ENCODE measurements at regions not wholly inside any gene's neighbourhood (a gene's known extent, or its start where the extent isn't known, plus 50 kb on each side); places are given as distances from the start of the nearest gene placed in this dataset.

DNA sequence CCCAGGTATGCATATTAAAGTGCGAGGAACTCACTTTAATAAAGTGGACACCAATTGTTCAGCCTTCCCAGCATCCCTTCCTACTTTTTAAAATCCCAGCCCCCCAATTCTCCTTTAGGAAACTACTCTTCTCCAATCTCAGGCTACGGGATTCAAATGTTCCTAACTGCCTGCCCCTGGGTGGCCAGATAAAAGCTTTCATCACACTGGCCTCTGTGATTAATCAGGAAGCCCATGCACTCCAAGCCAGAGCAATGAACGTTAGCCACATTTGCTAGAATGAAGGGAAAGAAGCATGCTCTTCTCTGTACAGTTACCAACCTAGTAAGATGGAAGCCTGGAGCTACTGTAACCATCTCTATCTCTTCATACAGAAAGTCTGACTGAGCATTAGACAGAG is 250.3 kb upstream of the UBE2E2 start:
- no peak for TF ChIP-seq POLR2A (IDR thresholded peaks at IDR 0.05)
- TF ChIP-seq EP300 (IDR thresholded peaks at IDR 0.05), result no peak
- TF ChIP-seq, protein P1, sequence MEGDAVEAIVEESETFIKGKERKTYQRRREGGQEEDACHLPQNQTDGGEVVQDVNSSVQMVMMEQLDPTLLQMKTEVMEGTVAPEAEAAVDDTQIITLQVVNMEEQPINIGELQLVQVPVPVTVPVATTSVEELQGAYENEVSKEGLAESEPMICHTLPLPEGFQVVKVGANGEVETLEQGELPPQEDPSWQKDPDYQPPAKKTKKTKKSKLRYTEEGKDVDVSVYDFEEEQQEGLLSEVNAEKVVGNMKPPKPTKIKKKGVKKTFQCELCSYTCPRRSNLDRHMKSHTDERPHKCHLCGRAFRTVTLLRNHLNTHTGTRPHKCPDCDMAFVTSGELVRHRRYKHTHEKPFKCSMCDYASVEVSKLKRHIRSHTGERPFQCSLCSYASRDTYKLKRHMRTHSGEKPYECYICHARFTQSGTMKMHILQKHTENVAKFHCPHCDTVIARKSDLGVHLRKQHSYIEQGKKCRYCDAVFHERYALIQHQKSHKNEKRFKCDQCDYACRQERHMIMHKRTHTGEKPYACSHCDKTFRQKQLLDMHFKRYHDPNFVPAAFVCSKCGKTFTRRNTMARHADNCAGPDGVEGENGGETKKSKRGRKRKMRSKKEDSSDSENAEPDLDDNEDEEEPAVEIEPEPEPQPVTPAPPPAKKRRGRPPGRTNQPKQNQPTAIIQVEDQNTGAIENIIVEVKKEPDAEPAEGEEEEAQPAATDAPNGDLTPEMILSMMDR (IDR thresholded peaks at IDR 0.05), result no peak
- no peaks in the 10 kb centered on the region for H3K27me3 ChIP-seq
- H3K9me3 ChIP-seq, result peaks cover 0 to 4% (median 0%) of the 10 kb centered on the region in 4 donors
- peaks cover 0 to 19% (median 0%) of the 10 kb centered on the region in 4 donors for H3K4me1 ChIP-seq
- no peak overlapping the region for H3K27ac ChIP-seq
- H3K4me3 ChIP-seq, result no peak overlapping the region
- WGBS, 2 donors, result 71 to 81% methylated on average over 3 of the region's 3 CpGs
- H3K36me3 ChIP-seq, result no peaks in the 10 kb centered on the region
- DNase-seq (ENCODE audit: low spot score in 2 of 2), result no peak

DNA sequence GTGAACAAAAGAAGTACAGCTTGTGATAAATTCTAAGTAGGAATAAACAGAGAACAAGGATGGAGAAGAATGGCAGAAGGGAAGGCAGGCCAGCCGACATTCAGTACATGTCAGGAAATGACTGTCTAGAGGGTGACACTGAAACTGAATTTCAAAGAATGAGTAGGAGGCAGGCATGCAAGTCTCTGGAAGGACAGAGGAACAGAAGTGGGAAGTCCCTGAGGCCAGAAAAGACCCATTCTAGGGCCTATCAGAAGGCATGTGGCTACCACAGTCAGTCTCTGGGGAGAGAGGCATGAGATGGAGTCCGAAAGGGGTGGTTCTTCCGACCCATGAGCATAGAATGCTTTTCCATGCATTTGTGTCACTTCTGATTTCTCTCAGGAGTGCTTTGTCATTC is 243.5 kb upstream of the UBE2E2 start:
- Histone ChIP-seq H3K27me3 (no peaks in the 10 kb centered on the region), H3K4me1 (no peaks in the 10 kb centered on the region), H3K9me3 (no peaks in the 10 kb centered on the region), H3K36me3 (no peaks in the 10 kb centered on the region), H3K27ac (no peak overlapping the region), H3K4me3 (no peak overlapping the region)
- no peak for DNase-seq (ENCODE audit: low spot score in 2 of 2)
- TF ChIP-seq EP300 (IDR thresholded peaks at IDR 0.05) (no peak), POLR2A (IDR thresholded peaks at IDR 0.05) (no peak)
- TF ChIP-seq, protein P1 (IDR thresholded peaks at IDR 0.05), result no peak
- WGBS, 2 donors, result 71 to 79% methylated on average over 3 of the region's 3 CpGs

DNA sequence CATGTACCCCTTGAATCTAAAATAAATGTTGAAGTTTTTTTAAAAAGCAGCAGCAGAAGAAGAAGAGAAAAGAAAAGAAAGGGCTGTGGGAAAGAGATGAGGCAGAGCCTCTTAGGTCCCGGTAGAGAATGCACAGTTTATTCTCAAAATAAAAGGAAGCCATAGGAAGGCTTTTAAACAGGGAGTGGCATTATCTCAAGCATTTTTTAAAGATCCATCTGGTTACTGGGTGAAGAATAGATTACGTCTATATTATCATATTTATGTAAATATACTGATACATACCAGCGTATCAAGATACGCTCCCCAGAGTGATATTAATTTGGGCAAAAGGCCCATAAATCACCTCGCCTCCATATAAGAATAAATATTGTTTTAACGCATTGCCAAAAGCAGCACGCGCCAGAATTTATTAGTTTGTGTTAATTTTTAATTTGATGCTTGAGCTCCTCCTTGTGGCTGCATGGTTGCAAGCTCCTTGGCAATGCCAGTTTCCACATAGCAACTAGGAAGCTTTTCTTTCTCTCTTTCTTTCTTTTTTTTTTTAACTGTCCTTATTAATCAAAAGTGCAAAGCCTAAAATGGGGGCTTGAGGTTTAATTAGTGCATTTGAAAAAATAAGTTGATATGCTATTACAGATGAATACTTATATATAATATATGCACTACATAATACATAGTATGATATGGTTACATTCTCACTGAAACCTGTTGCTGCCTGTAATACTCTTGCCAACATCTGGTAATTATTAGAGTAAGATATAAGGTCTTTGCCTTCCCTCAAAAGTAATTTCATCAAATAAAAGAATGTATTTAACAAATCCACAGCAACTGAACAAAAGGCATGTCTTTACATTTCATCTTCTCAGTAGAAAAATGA is 242.8 kb upstream of the UBE2E2 start:
- H3K27ac ChIP-seq, result no peak overlapping the region
- H3K27me3 ChIP-seq, result no peaks in the 10 kb centered on the region
- peak; percentile 20 to 66 for DNase-seq (ENCODE audit: low spot score in 2 of 2)
- H3K9me3 ChIP-seq, result no peaks in the 10 kb centered on the region
- no peaks in the 10 kb centered on the region for H3K36me3 ChIP-seq
- 7 to 8% methylated on average over 8 of the region's 8 CpGs for WGBS, 2 donors
- no peaks in the 10 kb centered on the region for H3K4me1 ChIP-seq
- H3K4me3 ChIP-seq, result no peak overlapping the region
- TF ChIP-seq EP300 (IDR thresholded peaks at IDR 0.05) (no peak), POLR2A (IDR thresholded peaks at IDR 0.05) (no peak)
- TF ChIP-seq, protein P1 (IDR thresholded peaks at IDR 0.05), result peak; percentile 42 to 72 (median 61)

DNA sequence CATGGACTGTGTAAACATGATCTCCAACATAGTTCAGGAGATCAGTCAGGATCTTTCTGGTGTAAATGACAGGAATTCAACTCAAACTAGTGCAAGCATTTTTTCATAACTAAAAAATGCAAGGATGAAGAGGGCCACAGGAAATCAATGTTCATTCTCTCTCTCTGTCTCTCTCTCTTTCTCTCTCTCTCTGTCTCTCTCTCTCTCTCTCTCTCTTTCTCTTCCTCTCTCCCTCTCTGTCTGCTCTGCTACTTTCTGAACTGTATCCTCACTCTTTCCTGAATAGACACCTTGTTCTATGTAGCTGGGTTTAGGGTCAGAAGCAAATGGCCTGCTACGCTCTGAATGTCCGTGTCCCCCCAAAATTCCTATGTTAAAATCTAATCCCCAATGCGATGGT is 240.9 kb upstream of the UBE2E2 start:
- H3K4me1 ChIP-seq, result no peaks in the 10 kb centered on the region
- TF ChIP-seq, protein P1 (IDR thresholded peaks at IDR 0.05), result no peak
- TF ChIP-seq EP300 (IDR thresholded peaks at IDR 0.05) (no peak), POLR2A (IDR thresholded peaks at IDR 0.05) (no peak)
- H3K27me3 ChIP-seq, result no peaks in the 10 kb centered on the region

DNA sequence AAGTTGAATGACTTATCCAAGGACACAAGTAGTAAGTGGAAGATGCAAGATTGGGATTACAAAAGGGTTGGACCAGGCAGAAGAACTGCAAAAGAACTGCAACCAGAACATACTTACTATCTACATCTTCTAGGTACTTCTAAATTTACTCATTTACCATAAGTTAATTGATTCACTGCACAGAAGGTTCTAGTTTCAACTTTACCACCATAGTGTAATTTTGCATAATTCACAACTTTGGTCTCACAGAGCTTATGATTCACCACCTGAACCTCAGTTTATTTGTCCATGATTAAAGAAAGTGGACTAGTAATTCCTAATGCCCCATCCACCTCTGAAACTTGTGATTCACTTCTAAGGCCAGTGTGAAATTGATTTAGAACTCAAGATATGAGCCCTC is 236.8 kb upstream of the UBE2E2 start:
- Histone ChIP-seq H3K4me3 (no peak overlapping the region), H3K27ac (no peak overlapping the region), H3K9me3 (no peaks in the 10 kb centered on the region), H3K36me3 (no peaks in the 10 kb centered on the region), H3K27me3 (no peaks in the 10 kb centered on the region), H3K4me1 (no peaks in the 10 kb centered on the region)
- DNase-seq (ENCODE audit: low spot score in 2 of 2), result no peak
- TF ChIP-seq EP300 (IDR thresholded peaks at IDR 0.05) (no peak), POLR2A (IDR thresholded peaks at IDR 0.05) (no peak)
- TF ChIP-seq, protein P1 (IDR thresholded peaks at IDR 0.05), result no peak

More for the DNA sequence above, 240.9 kb upstream of the UBE2E2 start:
- no peak for DNase-seq (ENCODE audit: low spot score in 2 of 2)
- H3K36me3 ChIP-seq, result no peaks in the 10 kb centered on the region
- 79 to 84% methylated on average over 3 of the region's 3 CpGs for WGBS, 2 donors
- no peak overlapping the region for H3K27ac ChIP-seq
- H3K9me3 ChIP-seq, result no peaks in the 10 kb centered on the region
- no peak overlapping the region for H3K4me3 ChIP-seq
